Prostate gland (tissue), 2 donors: ENCODE measurements at regions not wholly inside any gene's neighbourhood (a gene's known extent, or its start where the extent isn't known, plus 50 kb on each side); places are given as distances from the start of the nearest gene placed in this dataset.

Experiments
- CTCF ChIP-seq, 4 experiments: fragments of 200-600 bp in 2 of 4; fragments of 450-650 bp in 2 of 4; sonication (generic) in 2 of 4; IDR thresholded peaks; 1 replicate in 3 of 4; 2 replicates in 1 of 4; pipeline ENCODE4 v1.5.1; 2016 to 2019; ENCODE audit warnings: antibody characterized with exemption in 4 of 4, mild to moderate bottlenecking in 2 of 4, moderate library complexity in 2 of 4
- POLR2A ChIP-seq: fragments of 450-650 bp; IDR thresholded peaks from one replicate; pipeline ENCODE4 v1.6.1; 2016; ENCODE audit warnings: antibody characterized with exemption, mild to moderate bottlenecking

GRCh38 chr18:73331212-73331772 lies 463.5 kb upstream of the NETO1 start:
- TF ChIP-seq CTCF (IDR thresholded peaks at IDR 0.05) (no peak), POLR2A (no peak)
